ENCODE measurements at regions not wholly inside any gene's neighbourhood (a gene's known extent, or its start where the extent isn't known, plus 50 kb on each side); places are given as distances from the start of the nearest gene placed in this dataset.

GRCh38 chr4:181728305-181728966, 514.8 kb upstream of the TENM3 start:
- TF ChIP-seq TAF1 (IDR thresholded peaks at IDR 0.05; ENCODE audit: borderline replicate concordance, low read depth, low read length) (no peak), POLR2AphosphoS5 (IDR thresholded peaks at IDR 0.05; ENCODE audit: low read depth, low read length) (no peak), POLR2A (IDR thresholded peaks at IDR 0.05; ENCODE audit: low read depth, low read length) (no peak)
